GM21825 (cell line): ENCODE measurements at regions not wholly inside any gene's neighbourhood (a gene's known extent, or its start where the extent isn't known, plus 50 kb on each side); places are given as distances from the start of the nearest gene placed in this dataset.

ENCODE experiments used
- ATAC-seq: cut with Tn5 transposase; IDR thresholded peaks from one replicate; pipeline ENCODE4 v1.9.1; 2021; ENCODE audit warnings: mild to moderate bottlenecking, moderate library complexity; ENCODE audit not compliant: unreplicated experiment

GRCh38 chr15:39167164-39168058, 413.5 kb upstream of the THBS1 start:
- ATAC-seq: no peak

GRCh38 chr15:39171944-39172368, 408.9 kb upstream of the THBS1 start:
- no peak for ATAC-seq

- ATAC-seq: no peak
Observed at GRCh38 chr15:39172380-39173281, 408.2 kb upstream of the THBS1 start.

DNA sequence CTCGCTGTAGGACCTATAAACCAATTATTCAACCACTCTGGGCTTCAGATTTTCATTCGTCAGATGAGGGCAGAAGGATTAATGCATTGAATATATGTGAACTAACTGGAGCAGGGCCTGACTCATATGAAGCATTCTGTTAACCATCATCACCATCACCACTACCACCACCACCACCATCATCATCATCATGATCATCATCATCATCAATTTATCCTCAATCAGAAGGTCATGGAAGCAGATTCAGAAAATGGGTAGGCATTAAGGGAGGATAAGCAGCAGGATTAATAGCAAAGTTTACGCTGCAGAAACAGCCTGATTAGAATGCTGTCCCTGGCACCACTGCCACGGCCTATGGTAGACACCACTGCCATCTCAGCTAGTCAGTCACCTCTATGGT, 407.5 kb upstream of the THBS1 start:
- ATAC-seq: no peak

DNA sequence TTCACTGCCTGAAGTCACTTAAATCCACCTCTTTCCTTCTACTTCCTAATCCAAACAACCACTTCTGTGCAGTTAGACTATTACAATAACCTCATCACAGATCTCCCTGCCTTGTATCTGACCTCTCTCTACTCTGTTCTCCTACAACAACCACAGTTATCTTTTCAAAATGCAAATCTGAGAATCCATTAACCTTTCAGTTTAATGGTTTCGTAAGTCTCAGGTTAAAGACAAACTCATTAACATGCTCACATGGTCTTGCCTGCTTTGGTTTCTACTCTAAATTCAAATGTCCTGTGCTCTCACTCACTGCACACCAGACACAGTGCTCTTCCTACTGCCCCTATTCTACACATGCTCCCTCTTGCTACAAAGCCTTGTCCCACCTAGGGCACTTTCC, 406.5 kb upstream of the THBS1 start:
- ATAC-seq: no peak

GRCh38 chr15:39176030-39176429, 404.8 kb upstream of the THBS1 start:
- ATAC-seq: no peak

- no peak for ATAC-seq
Observed at GRCh38 chr15:39177561-39177960, 403.3 kb upstream of the THBS1 start.

DNA sequence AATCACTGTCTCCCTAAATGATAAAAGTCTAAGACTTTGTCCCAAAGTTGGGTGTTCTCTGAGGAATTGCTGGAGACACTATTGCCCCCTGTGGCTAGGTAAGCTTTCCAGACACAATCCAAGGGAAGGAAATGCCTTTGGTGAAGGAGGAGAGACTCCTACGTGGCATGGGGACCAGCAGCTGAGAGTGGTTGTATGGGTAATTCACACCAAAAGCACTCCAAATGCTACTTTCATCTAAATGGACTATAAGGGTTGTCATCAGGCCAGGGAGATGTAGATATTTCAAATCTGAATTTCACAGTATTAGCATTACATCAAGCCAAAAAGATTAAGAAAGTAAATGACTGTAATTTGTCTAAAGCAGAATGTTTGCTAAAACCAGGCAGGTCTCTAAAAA, 400.8 kb upstream of the THBS1 start:
- ATAC-seq: no peak

DNA sequence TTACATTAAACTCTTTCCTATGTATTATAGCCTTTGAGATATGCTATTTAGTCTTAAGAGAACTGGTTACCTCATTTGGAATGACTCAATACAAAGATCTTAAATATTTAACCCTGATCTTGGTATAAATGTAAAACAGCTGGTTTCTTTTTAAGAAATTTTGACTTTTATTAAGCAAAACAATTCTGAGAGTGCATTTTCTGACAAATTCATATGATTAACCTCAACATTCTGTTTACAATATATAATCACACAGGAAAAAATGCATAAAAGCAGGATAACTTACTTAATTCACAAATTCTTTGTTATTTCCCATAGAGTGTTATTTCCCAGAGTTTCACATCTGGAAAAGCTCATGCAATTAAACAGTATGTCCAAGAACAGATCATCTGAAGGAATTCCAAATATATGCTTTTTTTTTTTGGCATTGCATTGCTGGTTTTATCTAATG, 400.4 kb upstream of the THBS1 start:
- ATAC-seq: no peak

DNA sequence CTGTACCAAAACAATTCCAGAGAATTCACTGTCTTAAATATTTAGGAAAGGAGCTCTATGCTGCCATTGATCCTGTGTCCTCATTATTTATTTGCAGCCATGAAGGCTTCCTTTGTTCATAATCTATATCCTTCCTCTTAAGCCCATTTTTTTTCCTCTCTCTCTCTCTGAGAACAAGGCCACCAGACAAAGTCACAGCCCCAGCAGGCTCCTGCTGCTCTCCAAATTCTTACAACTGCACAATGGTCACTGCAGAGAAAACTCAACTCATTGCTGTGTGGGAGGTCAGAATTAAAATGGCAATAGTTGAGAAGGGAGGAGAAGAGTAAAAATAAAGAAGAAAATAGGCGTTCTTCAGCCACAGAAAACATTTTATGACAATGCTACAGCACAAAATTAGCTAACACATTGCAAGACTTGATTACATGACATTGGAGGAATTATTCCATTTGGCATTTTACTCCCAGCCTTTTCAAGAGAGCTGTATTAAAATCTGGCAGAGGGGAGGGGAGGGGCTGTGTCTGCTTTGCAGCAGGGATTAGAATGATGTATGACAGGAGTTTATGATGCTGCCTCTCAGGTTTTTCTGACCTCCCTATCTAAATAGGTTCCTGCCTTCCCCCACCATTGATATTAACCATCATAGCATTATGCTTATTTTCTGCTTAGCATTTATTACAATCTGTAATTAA, 399.7 kb upstream of the THBS1 start:
- ATAC-seq: no peak

- no peak for ATAC-seq
Observed at GRCh38 chr15:39181940-39182339, 398.9 kb upstream of the THBS1 start.

GRCh38 chr15:39183164-39183881, 397.6 kb upstream of the THBS1 start:
- no peak for ATAC-seq

GRCh38 chr15:39184701-39185390, 396.0 kb upstream of the THBS1 start:
- no peak for ATAC-seq

GRCh38 chr15:39188314-39188713, 392.6 kb upstream of the THBS1 start:
- ATAC-seq: no peak

- no peak for ATAC-seq
Observed at GRCh38 chr15:39188930-39189329, 391.9 kb upstream of the THBS1 start.

- ATAC-seq: no peak
Observed at GRCh38 chr15:39191871-39192291, 389.0 kb upstream of the THBS1 start.

GRCh38 chr15:39192351-39192750, 388.5 kb upstream of the THBS1 start:
- ATAC-seq: no peak

- no peak for ATAC-seq
Observed at GRCh38 chr15:39192979-39193560, 387.8 kb upstream of the THBS1 start.

DNA sequence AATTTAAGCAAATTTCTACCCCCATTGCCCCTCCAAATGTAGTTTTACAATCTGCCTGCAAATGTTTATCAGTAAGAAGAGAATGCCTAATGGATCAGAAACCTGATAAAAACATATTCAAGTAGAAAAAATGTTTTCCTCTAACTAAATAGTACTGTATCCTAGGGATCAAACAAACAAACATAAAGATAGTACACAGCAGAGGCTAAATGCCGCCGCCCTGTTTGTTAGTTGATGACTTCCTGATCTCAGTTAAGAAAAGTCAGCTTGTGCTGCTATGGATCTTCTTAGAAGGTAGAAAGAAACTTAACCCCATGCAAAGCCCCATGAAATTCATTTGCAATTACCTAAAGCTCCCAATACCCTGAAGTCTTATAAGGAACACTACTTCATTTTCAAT, 387.3 kb upstream of the THBS1 start:
- no peak for ATAC-seq
